ENCODE measurements at regions not wholly inside any gene's neighbourhood (a gene's known extent, or its start where the extent isn't known, plus 50 kb on each side); places are given as distances from the start of the nearest gene placed in this dataset.

DNA sequence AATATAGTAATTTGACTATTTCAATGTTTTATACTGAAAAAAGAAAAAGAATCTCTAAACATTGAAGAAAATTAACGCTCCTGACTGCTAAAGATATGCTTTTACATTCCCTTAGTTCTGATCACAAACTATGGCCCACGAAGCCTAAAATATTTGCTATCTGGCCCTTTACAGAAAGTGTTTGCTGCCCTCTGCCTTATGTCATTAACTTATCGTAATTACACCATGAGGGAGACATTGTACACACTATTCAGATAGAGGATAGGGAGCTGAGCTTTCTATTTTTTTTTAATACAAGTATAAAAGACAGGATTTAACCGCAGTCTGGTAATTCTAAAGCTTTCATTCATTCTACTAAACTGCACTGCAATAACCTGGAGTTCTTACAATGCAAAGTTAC lies 393.1 kb upstream of the DCC start:
- DNase-seq (ENCODE audit: low read depth, low spot score) (no peak), ATAC-seq (no peak)
- ChIA-PET CTCF (no interaction called here), POLR2A (no interaction called here), RAD21 (ENCODE audit: low non-redundant PET in 1 of 2, low total read pairs in 2 of 2, uncharacterized antibody in 2 of 2, unreplicated experiment in 2 of 2) (no interaction called here)
- Histone ChIP-seq H3K9me3 (ENCODE audit: control insufficient read depth in 1 of 2, insufficient read depth in 1 of 2, low read depth in 1 of 2, low read length in 2 of 2) (peaks cover 5 to 25% of the 10 kb centered on the region in 2 experiments; a peak in 2 of 4 replicates), H3K36me3 (ENCODE audit: control insufficient read depth in 1 of 2, insufficient read depth in 2 of 2, low read length in 2 of 2) (no peaks in the 10 kb centered on the region), H3K79me2 (ENCODE audit: insufficient read depth, low read length) (no peaks in the 10 kb centered on the region), H3K4me1 (ENCODE audit: control insufficient read depth in 1 of 2, insufficient read depth in 2 of 2, low read length in 2 of 2) (no peaks in the 10 kb centered on the region), H3K9ac (ENCODE audit: low read length) (no peak overlapping the region), H3K27me3 (ENCODE audit: insufficient read depth, low read length) (no peaks in the 10 kb centered on the region), H3K27ac (ENCODE audit: low read depth, low read length) (no peak overlapping the region), H4K20me1 (ENCODE audit: insufficient read depth) (no peaks in the 10 kb centered on the region), H2AFZ (ENCODE audit: low read depth, low read length, poor library complexity, severe bottlenecking) (no peak overlapping the region), H3K4me2 (ENCODE audit: low read length) (no peak overlapping the region), H3K9me2 (ENCODE audit: insufficient read depth) (no peaks in the 10 kb centered on the region), H3K4me3 (replicated peaks in 1 of 2; ENCODE audit: low read depth in 1 of 2, low read length in 2 of 2) (no peak overlapping the region)
- intact Hi-C loops (cut with micrococcal nuclease) = no loop called here
- no TSS peak for BruUV-seq (replicated peaks)
- TF ChIP-seq, protein P1, sequence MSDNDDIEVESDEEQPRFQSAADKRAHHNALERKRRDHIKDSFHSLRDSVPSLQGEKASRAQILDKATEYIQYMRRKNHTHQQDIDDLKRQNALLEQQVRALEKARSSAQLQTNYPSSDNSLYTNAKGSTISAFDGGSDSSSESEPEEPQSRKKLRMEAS (IDR thresholded peaks at IDR 0.05) = no peak
- TF ChIP-seq EZH2phosphoT487 (IDR thresholded peaks at IDR 0.05; ENCODE audit: borderline replicate concordance) (no peak), CBX3 (IDR thresholded peaks at IDR 0.05; ENCODE audit: low read depth) (no peak), RAD21 (IDR thresholded peaks at IDR 0.05; ENCODE audit: low read depth) (no peak), YY1 (IDR thresholded peaks at IDR 0.05; ENCODE audit: extremely low read depth, insufficient replicate concordance, low read depth, low read length) (no peak)

GRCh38 chr18:51952844-51953243 lies 387.2 kb upstream of the DCC start:
- no peaks in the 10 kb centered on the region for H3K79me2 ChIP-seq (ENCODE audit: insufficient read depth, low read length)
- peaks cover 0 to 25% of the 10 kb centered on the region in 2 experiments; a peak in 2 of 4 replicates for H3K9me3 ChIP-seq (ENCODE audit: control insufficient read depth in 1 of 2, insufficient read depth in 1 of 2, low read depth in 1 of 2, low read length in 2 of 2)
- H3K4me3 ChIP-seq (replicated peaks in 1 of 2; ENCODE audit: low read depth in 1 of 2, low read length in 2 of 2) = no peak overlapping the region
- no peaks in the 10 kb centered on the region for H3K27me3 ChIP-seq (ENCODE audit: insufficient read depth, low read length)
- H3K4me1 ChIP-seq (ENCODE audit: control insufficient read depth in 1 of 2, insufficient read depth in 2 of 2, low read length in 2 of 2) = no peaks in the 10 kb centered on the region
- no TSS peak for BruUV-seq (replicated peaks)
- H3K9ac ChIP-seq (ENCODE audit: low read length) = no peak overlapping the region
- H3K36me3 ChIP-seq (ENCODE audit: control insufficient read depth in 1 of 2, insufficient read depth in 2 of 2, low read length in 2 of 2) = no peaks in the 10 kb centered on the region
- H3K4me2 ChIP-seq (ENCODE audit: low read length) = no peak overlapping the region
- intact Hi-C loops (cut with micrococcal nuclease) = no loop called here
- H4K20me1 ChIP-seq (ENCODE audit: insufficient read depth) = no peaks in the 10 kb centered on the region
- ChIA-PET POLR2A (no interaction called here), RAD21 (ENCODE audit: low non-redundant PET in 1 of 2, low total read pairs in 2 of 2, uncharacterized antibody in 2 of 2, unreplicated experiment in 2 of 2) (no interaction called here), CTCF (no interaction called here)
- H3K27ac ChIP-seq (ENCODE audit: low read depth, low read length) = no peak overlapping the region
- no peak overlapping the region for H2AFZ ChIP-seq (ENCODE audit: low read depth, low read length, poor library complexity, severe bottlenecking)
- DNase-seq (ENCODE audit: low read depth, low spot score) (no peak), ATAC-seq (no peak)
- no peaks in the 10 kb centered on the region for H3K9me2 ChIP-seq (ENCODE audit: insufficient read depth)
- TF ChIP-seq POLR2A (IDR thresholded peaks at IDR 0.05; ENCODE audit: borderline replicate concordance, extremely low read depth, insufficient read depth, insufficient read length) (no peak), ZFX (IDR thresholded peaks at IDR 0.05) (no peak), SRF (IDR thresholded peaks at IDR 0.05; ENCODE audit: low read depth) (no peak), ZNF274 (IDR thresholded peaks at IDR 0.05; ENCODE audit: low read depth, low read length) (no peak), EZH2phosphoT487 (IDR thresholded peaks at IDR 0.05; ENCODE audit: borderline replicate concordance) (no peak), TCF7L2 (IDR thresholded peaks at IDR 0.05; ENCODE audit: borderline replicate concordance, extremely low read depth, insufficient read depth, insufficient read length) (no peak), EZH2 (IDR thresholded peaks at IDR 0.05) (no peak), RAD21 (IDR thresholded peaks at IDR 0.05; ENCODE audit: low read depth) (no peak), SP1 (IDR thresholded peaks at IDR 0.05; ENCODE audit: low read depth) (no peak), SIN3A (IDR thresholded peaks at IDR 0.05; ENCODE audit: low read depth) (no peak)
- TF ChIP-seq, protein P1 (IDR thresholded peaks at IDR 0.05) = no peak
- TF ChIP-seq, protein P2, sequence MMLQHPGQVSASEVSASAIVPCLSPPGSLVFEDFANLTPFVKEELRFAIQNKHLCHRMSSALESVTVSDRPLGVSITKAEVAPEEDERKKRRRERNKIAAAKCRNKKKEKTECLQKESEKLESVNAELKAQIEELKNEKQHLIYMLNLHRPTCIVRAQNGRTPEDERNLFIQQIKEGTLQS (IDR thresholded peaks at IDR 0.05) = no peak
- TF ChIP-seq, protein P3, sequence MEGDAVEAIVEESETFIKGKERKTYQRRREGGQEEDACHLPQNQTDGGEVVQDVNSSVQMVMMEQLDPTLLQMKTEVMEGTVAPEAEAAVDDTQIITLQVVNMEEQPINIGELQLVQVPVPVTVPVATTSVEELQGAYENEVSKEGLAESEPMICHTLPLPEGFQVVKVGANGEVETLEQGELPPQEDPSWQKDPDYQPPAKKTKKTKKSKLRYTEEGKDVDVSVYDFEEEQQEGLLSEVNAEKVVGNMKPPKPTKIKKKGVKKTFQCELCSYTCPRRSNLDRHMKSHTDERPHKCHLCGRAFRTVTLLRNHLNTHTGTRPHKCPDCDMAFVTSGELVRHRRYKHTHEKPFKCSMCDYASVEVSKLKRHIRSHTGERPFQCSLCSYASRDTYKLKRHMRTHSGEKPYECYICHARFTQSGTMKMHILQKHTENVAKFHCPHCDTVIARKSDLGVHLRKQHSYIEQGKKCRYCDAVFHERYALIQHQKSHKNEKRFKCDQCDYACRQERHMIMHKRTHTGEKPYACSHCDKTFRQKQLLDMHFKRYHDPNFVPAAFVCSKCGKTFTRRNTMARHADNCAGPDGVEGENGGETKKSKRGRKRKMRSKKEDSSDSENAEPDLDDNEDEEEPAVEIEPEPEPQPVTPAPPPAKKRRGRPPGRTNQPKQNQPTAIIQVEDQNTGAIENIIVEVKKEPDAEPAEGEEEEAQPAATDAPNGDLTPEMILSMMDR (IDR thresholded peaks at IDR 0.05 in 2 of 3, conservative IDR thresholded peaks at IDR 0.05 in 1 of 3; ENCODE audit: borderline replicate concordance in 1 of 3, insufficient read depth in 1 of 3, low read depth in 2 of 3, low read length in 2 of 3) = no peak
- TF ChIP-seq, protein P4, sequence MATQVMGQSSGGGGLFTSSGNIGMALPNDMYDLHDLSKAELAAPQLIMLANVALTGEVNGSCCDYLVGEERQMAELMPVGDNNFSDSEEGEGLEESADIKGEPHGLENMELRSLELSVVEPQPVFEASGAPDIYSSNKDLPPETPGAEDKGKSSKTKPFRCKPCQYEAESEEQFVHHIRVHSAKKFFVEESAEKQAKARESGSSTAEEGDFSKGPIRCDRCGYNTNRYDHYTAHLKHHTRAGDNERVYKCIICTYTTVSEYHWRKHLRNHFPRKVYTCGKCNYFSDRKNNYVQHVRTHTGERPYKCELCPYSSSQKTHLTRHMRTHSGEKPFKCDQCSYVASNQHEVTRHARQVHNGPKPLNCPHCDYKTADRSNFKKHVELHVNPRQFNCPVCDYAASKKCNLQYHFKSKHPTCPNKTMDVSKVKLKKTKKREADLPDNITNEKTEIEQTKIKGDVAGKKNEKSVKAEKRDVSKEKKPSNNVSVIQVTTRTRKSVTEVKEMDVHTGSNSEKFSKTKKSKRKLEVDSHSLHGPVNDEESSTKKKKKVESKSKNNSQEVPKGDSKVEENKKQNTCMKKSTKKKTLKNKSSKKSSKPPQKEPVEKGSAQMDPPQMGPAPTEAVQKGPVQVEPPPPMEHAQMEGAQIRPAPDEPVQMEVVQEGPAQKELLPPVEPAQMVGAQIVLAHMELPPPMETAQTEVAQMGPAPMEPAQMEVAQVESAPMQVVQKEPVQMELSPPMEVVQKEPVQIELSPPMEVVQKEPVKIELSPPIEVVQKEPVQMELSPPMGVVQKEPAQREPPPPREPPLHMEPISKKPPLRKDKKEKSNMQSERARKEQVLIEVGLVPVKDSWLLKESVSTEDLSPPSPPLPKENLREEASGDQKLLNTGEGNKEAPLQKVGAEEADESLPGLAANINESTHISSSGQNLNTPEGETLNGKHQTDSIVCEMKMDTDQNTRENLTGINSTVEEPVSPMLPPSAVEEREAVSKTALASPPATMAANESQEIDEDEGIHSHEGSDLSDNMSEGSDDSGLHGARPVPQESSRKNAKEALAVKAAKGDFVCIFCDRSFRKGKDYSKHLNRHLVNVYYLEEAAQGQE (IDR thresholded peaks at IDR 0.05; ENCODE audit: low read depth) = no peak

All from HCT116 (cell line).